IMR-90 (cell line): ENCODE measurements at regions not wholly inside any gene's neighbourhood (a gene's known extent, or its start where the extent isn't known, plus 50 kb on each side); places are given as distances from the start of the nearest gene placed in this dataset.

ENCODE experiments used
- ATAC-seq: fragments of 200-7000 bp; cut with Tn5 transposase; 2 replicates; pipeline ENCODE4 v1.9.1; 2020; ENCODE audit warnings: low read depth, mild to moderate bottlenecking, moderate library complexity
- BruUV-seq: library from RNA; stranded (reverse); fragments of 400-500 nt; replicated peaks from 2 replicates; lab custom pipeline; 2021; lab: Mats Ljungman, UMichigan
- CTCF ChIA-PET: fragments of 300-600 bp; formaldehyde crosslinking; extraction: SDS; loops from one replicate; lab custom pipeline; 2021; ENCODE audit warnings: antibody characterized with exemption; lab: Yijun Ruan, JAX
- POLR2A ChIA-PET: fragments of 300-600 bp; sonication (Branson Sonifier 250); formaldehyde crosslinking; loops from one replicate; lab custom pipeline; 2022; ENCODE audit warnings: antibody characterized with exemption; ENCODE audit not compliant: unreplicated experiment; lab: Charles Lee
- DNase-seq: peaks from one replicate; pipeline ENCODE4 v3.0.0; 2013
- H2AFZ ChIP-seq: replicated peaks from 2 replicates; pipeline ENCODE3; 2013; ENCODE audit warnings: low read length, mild to moderate bottlenecking; ENCODE audit not compliant: poor library complexity
- H2AK5ac ChIP-seq: 2 replicates; pipeline ENCODE4 v1.6.1; 2013; ENCODE audit warnings: low read depth, low read length, inconsistent platforms
- H2AK9ac ChIP-seq: replicated peaks from 2 replicates; pipeline ENCODE3; 2013; ENCODE audit warnings: mild to moderate bottlenecking, low read depth, low read length, moderate library complexity; ENCODE audit not compliant: poor library complexity
- H2BK120ac ChIP-seq: 2 replicates; pipeline ENCODE4 v1.6.1; 2013; ENCODE audit warnings: low read depth, low read length, inconsistent platforms
- H2BK15ac ChIP-seq: 3 replicates; pipeline ENCODE4 v1.6.1; 2013; ENCODE audit warnings: low read depth, low read length, inconsistent platforms
- H2BK20ac ChIP-seq: 2 replicates; pipeline ENCODE4 v1.6.1; 2013; ENCODE audit warnings: low read depth, mild to moderate bottlenecking, inconsistent platforms, low read length, moderate library complexity
- H2BK5ac ChIP-seq: 2 replicates; pipeline ENCODE4 v1.6.1; 2013; ENCODE audit warnings: mild to moderate bottlenecking, low read depth, low read length, inconsistent platforms; ENCODE audit not compliant: poor library complexity, severe bottlenecking
- H3K14ac ChIP-seq: replicated peaks from 2 replicates; pipeline ENCODE4 v1.6.1; 2013; ENCODE audit warnings: low read depth, low read length, inconsistent platforms
- H3K18ac ChIP-seq: 2 replicates; pipeline ENCODE4 v1.6.1; 2013; ENCODE audit warnings: low read depth, low read length, control low read depth
- H3K23ac ChIP-seq: 2 replicates; pipeline ENCODE4 v1.6.1; 2013; ENCODE audit warnings: low read depth, low read length, inconsistent platforms
- H3K27ac ChIP-seq: 2 replicates; pipeline ENCODE4 v1.5.1; 2013; ENCODE audit warnings: mild to moderate bottlenecking, control low read depth, low read length; ENCODE audit not compliant: insufficient read depth
- H3K27me3 ChIP-seq: 2 replicates; pipeline ENCODE4 v1.6.1; 2013; ENCODE audit warnings: low read length; ENCODE audit not compliant: control insufficient read depth, insufficient read depth
- H3K36me3 ChIP-seq: 2 replicates; pipeline ENCODE4 v1.6.1; 2013; ENCODE audit warnings: low read length, mixed read lengths; ENCODE audit not compliant: control insufficient read depth, insufficient read depth
- H3K4ac ChIP-seq: 2 replicates; pipeline ENCODE4 v1.6.1; 2013; ENCODE audit warnings: low read depth, low read length, inconsistent platforms
- H3K4me1 ChIP-seq: 2 replicates; pipeline ENCODE4 v1.6.1; 2013; ENCODE audit warnings: low read length, mixed read lengths; ENCODE audit not compliant: control insufficient read depth, insufficient read depth
- H3K4me2 ChIP-seq: 2 replicates; pipeline ENCODE4 v1.6.1; 2013; ENCODE audit warnings: low read depth, mild to moderate bottlenecking, control low read depth, low read length, moderate library complexity
- H3K4me3 ChIP-seq: 2 replicates; pipeline ENCODE4 v1.5.1; 2013; ENCODE audit warnings: low read depth, mild to moderate bottlenecking, control low read depth, low read length, moderate library complexity; ENCODE audit not compliant: insufficient read depth
- H3K56ac ChIP-seq: 2 replicates; pipeline ENCODE4 v1.6.1; 2013; ENCODE audit warnings: low read length, inconsistent platforms; ENCODE audit not compliant: insufficient read depth; ENCODE audit errors: extremely low read depth
- H3K79me1 ChIP-seq, 2 experiments: 2 replicates each; pipeline ENCODE4 v1.6.1; 2013; ENCODE audit warnings: low read length in 2 of 2, inconsistent platforms in 1 of 2, low read depth in 1 of 2
- H3K9ac ChIP-seq: 2 replicates; pipeline ENCODE4 v1.6.1; 2013; ENCODE audit warnings: low read depth, low read length, control low read depth
- H3K9me1 ChIP-seq: 2 replicates; pipeline ENCODE4 v1.6.1; 2013; ENCODE audit warnings: low read length, inconsistent platforms; ENCODE audit not compliant: insufficient read depth
- H3K9me3 ChIP-seq: 2 replicates; pipeline ENCODE4 v1.6.1; 2013; ENCODE audit warnings: low read length; ENCODE audit not compliant: control insufficient read depth, insufficient read depth
- H4K20me1 ChIP-seq: 2 replicates; pipeline ENCODE4 v1.6.1; 2013; ENCODE audit warnings: low read length, inconsistent platforms; ENCODE audit not compliant: insufficient read depth
- H4K5ac ChIP-seq: 2 replicates; pipeline ENCODE4 v1.6.1; 2013; ENCODE audit warnings: mild to moderate bottlenecking, low read depth, low read length, control low read depth
- H4K8ac ChIP-seq, 2 experiments: 2 replicates each; pipeline ENCODE4 v1.6.1; 2013; ENCODE audit warnings: low read depth in 2 of 2, low read length in 2 of 2, control low read depth in 1 of 2, inconsistent platforms in 1 of 2
- H4K91ac ChIP-seq: 2 replicates; pipeline ENCODE4 v1.6.1; 2013; ENCODE audit warnings: low read depth, low read length, inconsistent platforms; ENCODE audit not compliant: insufficient read depth
- CTCF ChIP-seq: conservative IDR thresholded peaks from 2 replicates; pipeline ENCODE4 v1.5.1; 2012; ENCODE audit warnings: mild to moderate bottlenecking, low read depth, low read length, improper control_type of control experiment
- MAZ ChIP-seq: IDR thresholded peaks from 2 replicates; pipeline ENCODE4 v1.6.1; 2012; ENCODE audit warnings: low read depth, mild to moderate bottlenecking, low read length, improper control_type of control experiment, moderate library complexity, borderline replicate concordance
- RAD21 ChIP-seq: IDR thresholded peaks from 2 replicates; pipeline ENCODE4 v1.6.1; 2012; ENCODE audit warnings: low read length, improper control_type of control experiment
- SMC3 ChIP-seq: fragments of 150-350 bp; IDR thresholded peaks from 2 replicates; pipeline ENCODE4 v1.6.1; 2016; ENCODE audit warnings: low read depth, mild to moderate bottlenecking, antibody characterized with exemption, low read length, moderate library complexity
- WGBS, 2 experiments: methylation state at CpG; one replicate each; pipeline versions ENCODE4 v1.1.5 to v1.1.7; 2013; ENCODE audit warnings: missing lambda C conversion rate in 2 of 2; ENCODE audit not compliant: insufficient read length in 1 of 2; ENCODE audit errors: extremely low coverage in 2 of 2; 5-methylcytosine and 5-hydroxymethylcytosine counted together
- dilution Hi-C: fragments of 300-500 bp; cut with HindIII; formaldehyde crosslinking; loops from one replicate; pipeline ENCODE4 v1.14.3; 2018; ENCODE audit warnings: low sequenced_read_pairs; ENCODE audit not compliant: unreplicated experiment
- in situ Hi-C: fragments of 300-500 bp; cut with MboI; formaldehyde crosslinking; loops from 3 replicates; pipeline ENCODE4 v1.14.3; 2019; ENCODE audit warnings: low sequenced_read_pairs, inconsistent platforms, mixed read lengths
- intact Hi-C: fragments of 100-400 bp; cut with micrococcal nuclease; formaldehyde crosslinking; loops from 2 replicates; pipeline ENCODE4 v1.10.0; 2022

- no peak overlapping the region for H3K4me3 ChIP-seq
- H3K4me1 ChIP-seq: no peaks in the 10 kb centered on the region
- no peak for DNase-seq
- intact Hi-C loops (no loop called here), dilution Hi-C loops (no loop called here), in situ Hi-C loops (no loop called here)
- no peak overlapping the region for H2BK5ac ChIP-seq
- WGBS, 2 experiments: 50% methylated on average over 5 of the region's 7 CpGs; no CpG with 5 or more reads in 1 of the 2 experiments
- H2AK9ac ChIP-seq: no peak overlapping the region
- no peak for ATAC-seq
- no peaks in the 10 kb centered on the region for H4K20me1 ChIP-seq
- peaks cover 17% of the 10 kb centered on the region; the same call in 1 of the 2 replicates for H3K27me3 ChIP-seq
- no peak overlapping the region for H3K4me2 ChIP-seq
- peaks cover 3% of the 10 kb centered on the region; the same call in 1 of the 2 replicates for H3K9me1 ChIP-seq
- no TSS peak for BruUV-seq
- H3K14ac ChIP-seq: no peak overlapping the region
- H3K18ac ChIP-seq: no peak overlapping the region
- no peaks in the 10 kb centered on the region for H3K79me1 ChIP-seq
- no peak overlapping the region for H4K8ac ChIP-seq
- no peak overlapping the region for H2AK5ac ChIP-seq
- TF ChIP-seq MAZ (no peak), RAD21 (no peak), SMC3 (no peak), CTCF (no peak)
- H2BK15ac ChIP-seq: no peak overlapping the region
- ChIA-PET CTCF (no interaction called here), POLR2A (no interaction called here)
- H3K23ac ChIP-seq: no peak overlapping the region
- no peaks in the 10 kb centered on the region for H3K36me3 ChIP-seq
- no peak overlapping the region for H2BK20ac ChIP-seq
- H3K56ac ChIP-seq: no peak overlapping the region
- no peak overlapping the region for H4K91ac ChIP-seq
- H4K5ac ChIP-seq: no peak overlapping the region
- no peak overlapping the region for H3K27ac ChIP-seq
- H2BK120ac ChIP-seq: no peak overlapping the region
- no peak overlapping the region for H3K4ac ChIP-seq
- no peak overlapping the region for H3K9ac ChIP-seq
- H3K9me3 ChIP-seq: no peaks in the 10 kb centered on the region
- H2AFZ ChIP-seq: no peak overlapping the region
Observed at GRCh38 chr16:49010879-49011278, 270.8 kb downstream of the CBLN1 start.
